BLaER1 treated with 17β-estradiol and CSF1 and Interleukin-3, amounts not matched to agents 10 nM and 100 nM (cell line): ENCODE measurements at regions not wholly inside any gene's neighbourhood (a gene's known extent, or its start where the extent isn't known, plus 50 kb on each side); places are given as distances from the start of the nearest gene placed in this dataset.

Experiments
- H3K27ac ChIP-seq, 11 experiments: shearing (Covaris generic); formaldehyde crosslinking; 2 replicates each; pipeline ENCODE4 v1.8.1; 2022
- H3K27me3 ChIP-seq, 11 experiments: shearing (Covaris generic); formaldehyde crosslinking; 2 replicates each; pipeline ENCODE4 v1.8.1; 2022
- H3K36me3 ChIP-seq, 11 experiments: shearing (Covaris generic); formaldehyde crosslinking; 2 replicates each; pipeline ENCODE4 v1.8.1; 2022
- H3K4me1 ChIP-seq, 10 experiments: shearing (Covaris generic); formaldehyde crosslinking; 2 replicates each; pipeline ENCODE4 v1.8.1; 2022
- H3K4me2 ChIP-seq, 11 experiments: shearing (Covaris generic); formaldehyde crosslinking; 2 replicates each; pipeline ENCODE4 v1.8.1; 2022
- H3K4me3 ChIP-seq, 10 experiments: shearing (Covaris generic); formaldehyde crosslinking; 2 replicates each; pipeline ENCODE4 v1.8.1; 2022
- H3K9ac ChIP-seq, 11 experiments: shearing (Covaris generic); formaldehyde crosslinking; 2 replicates each; pipeline ENCODE4 v1.8.1; 2022
- H3K9me3 ChIP-seq, 11 experiments: shearing (Covaris generic); formaldehyde crosslinking; replicated peaks in 1 of 11; 2 replicates each; pipeline ENCODE4 v1.8.1; 2022
- H4K20me1 ChIP-seq, 11 experiments: shearing (Covaris generic); formaldehyde crosslinking; 2 replicates each; pipeline ENCODE4 v1.8.1; 2022
- Cebpa-rat ChIP-seq, 11 experiments: shearing (Covaris generic); IDR thresholded peaks; 2 replicates each; pipeline ENCODE4 v1.8.1; 2022

GRCh38 chr4:123802082-123802645 is 405.6 kb downstream of the SPRY1 start:
- Histone ChIP-seq H3K4me1 (no peaks in the 10 kb centered on the region), H3K36me3 (no peaks in the 10 kb centered on the region)
- TF ChIP-seq Cebpa-rat (IDR thresholded peaks at IDR 0.05), result no peak

GRCh38 chr4:123802933-123803332 is 406.3 kb downstream of the SPRY1 start:
- Histone ChIP-seq H3K27ac (no peak overlapping the region), H3K27me3 (no peaks in the 10 kb centered on the region), H3K4me2 (no peak overlapping the region), H3K9me3 (peaks cover 0 to 11% (median 9%) of the 10 kb centered on the region in 11 experiments; a peak in 11 of 22 replicates), H3K4me1 (no peaks in the 10 kb centered on the region), H3K4me3 (no peak overlapping the region), H3K36me3 (no peaks in the 10 kb centered on the region), H4K20me1 (no peaks in the 10 kb centered on the region), H3K9ac (no peak overlapping the region)
- no peak for TF ChIP-seq Cebpa-rat (IDR thresholded peaks at IDR 0.05)

More at GRCh38 chr4:123802082-123802645, 405.6 kb downstream of the SPRY1 start:
- no peak overlapping the region for H3K9ac ChIP-seq
- no peak overlapping the region for H3K4me3 ChIP-seq
- peaks cover 0 to 18% (median 9%) of the 10 kb centered on the region in 11 experiments; a peak in 12 of 22 replicates for H3K9me3 ChIP-seq
- no peaks in the 10 kb centered on the region for H3K27me3 ChIP-seq
- no peak overlapping the region for H3K27ac ChIP-seq
- no peaks in the 10 kb centered on the region for H4K20me1 ChIP-seq
- no peak overlapping the region for H3K4me2 ChIP-seq

- Histone ChIP-seq H3K4me2 (no peak overlapping the region), H3K36me3 (no peaks in the 10 kb centered on the region), H3K9me3 (0 out of 22 replicates have a peak, but pooled peaks cover 0 to under 1% (median 0%) of the 10 kb centered on the region in 11 experiments), H4K20me1 (no peaks in the 10 kb centered on the region), H3K27ac (no peak overlapping the region), H3K9ac (no peak overlapping the region), H3K27me3 (no peaks in the 10 kb centered on the region), H3K4me1 (no peaks in the 10 kb centered on the region), H3K4me3 (no peak overlapping the region)
- TF ChIP-seq Cebpa-rat (IDR thresholded peaks at IDR 0.05), result no peak
Observed at GRCh38 chr4:123804196-123804721, 407.7 kb downstream of the SPRY1 start.

- TF ChIP-seq Cebpa-rat (IDR thresholded peaks at IDR 0.05), result no peak
- no peaks in the 10 kb centered on the region for H4K20me1 ChIP-seq
- H3K4me3 ChIP-seq, result no peak overlapping the region
Observed at GRCh38 chr4:123806056-123806455, 409.5 kb downstream of the SPRY1 start.

GRCh38 chr4:123807187-123807586 is 410.6 kb downstream of the SPRY1 start:
- Histone ChIP-seq H3K4me1 (peaks cover 4 to 11% (median 9%) of the 10 kb centered on the region in 10 experiments; a peak in 13 of 20 replicates), H3K9me3 (no peaks in the 10 kb centered on the region), H3K4me3 (no peak overlapping the region), H3K27ac (no peak overlapping the region), H4K20me1 (no peaks in the 10 kb centered on the region), H3K4me2 (no peak overlapping the region), H3K9ac (no peak overlapping the region), H3K27me3 (no peaks in the 10 kb centered on the region), H3K36me3 (no peaks in the 10 kb centered on the region)
- no peak; a peak in 2 of 22 replicates for TF ChIP-seq Cebpa-rat (IDR thresholded peaks at IDR 0.05)

More at GRCh38 chr4:123806056-123806455, 409.5 kb downstream of the SPRY1 start:
- H3K9me3 ChIP-seq, result no peaks in the 10 kb centered on the region
- H3K4me2 ChIP-seq, result no peak overlapping the region
- no peaks in the 10 kb centered on the region for H3K27me3 ChIP-seq
- H3K9ac ChIP-seq, result no peak overlapping the region
- peaks cover 0 to 1% (median 0%) of the 10 kb centered on the region in 10 experiments; a peak in 3 of 20 replicates for H3K4me1 ChIP-seq
- no peak overlapping the region for H3K27ac ChIP-seq
- no peaks in the 10 kb centered on the region for H3K36me3 ChIP-seq

- TF ChIP-seq Cebpa-rat (IDR thresholded peaks at IDR 0.05), result no peak
- Histone ChIP-seq H3K9ac (no peak overlapping the region), H3K27me3 (no peaks in the 10 kb centered on the region), H3K9me3 (no peaks in the 10 kb centered on the region), H3K36me3 (no peaks in the 10 kb centered on the region), H3K27ac (no peak overlapping the region), H3K4me1 (peaks cover 5 to 13% (median 10%) of the 10 kb centered on the region in 10 experiments; a peak in 13 of 20 replicates), H3K4me3 (no peak overlapping the region), H3K4me2 (no peak overlapping the region), H4K20me1 (no peaks in the 10 kb centered on the region)
Observed at GRCh38 chr4:123807866-123808265, 411.3 kb downstream of the SPRY1 start.

- TF ChIP-seq Cebpa-rat (IDR thresholded peaks at IDR 0.05), result no peak
- H3K4me2 ChIP-seq, result no peak overlapping the region
- no peaks in the 10 kb centered on the region for H4K20me1 ChIP-seq
- H3K27ac ChIP-seq, result no peak overlapping the region
- H3K4me1 ChIP-seq, result peaks cover 5 to 13% (median 10%) of the 10 kb centered on the region in 10 experiments; a peak in 13 of 20 replicates
- H3K36me3 ChIP-seq, result no peaks in the 10 kb centered on the region
- no peak overlapping the region for H3K9ac ChIP-seq
- H3K4me3 ChIP-seq, result no peak overlapping the region
- no peaks in the 10 kb centered on the region for H3K27me3 ChIP-seq
- H3K9me3 ChIP-seq, result no peaks in the 10 kb centered on the region
Observed at GRCh38 chr4:123809864-123810263, 413.3 kb downstream of the SPRY1 start.

GRCh38 chr4:123812066-123812390 is 415.4 kb downstream of the SPRY1 start:
- no peaks in the 10 kb centered on the region for H3K9me3 ChIP-seq

GRCh38 chr4:123813901-123814300 is 417.3 kb downstream of the SPRY1 start:
- H3K4me3 ChIP-seq, result no peak overlapping the region
- H3K27me3 ChIP-seq, result no peaks in the 10 kb centered on the region
- no peaks in the 10 kb centered on the region for H3K9me3 ChIP-seq
- H3K4me2 ChIP-seq, result no peak overlapping the region
- no peaks in the 10 kb centered on the region for H4K20me1 ChIP-seq
- no peak overlapping the region for H3K27ac ChIP-seq
- H3K4me1 ChIP-seq, result peaks cover 5 to 29% (median 11%) of the 10 kb centered on the region in 10 experiments; a peak in 13 of 20 replicates
- no peaks in the 10 kb centered on the region for H3K36me3 ChIP-seq
- no peak overlapping the region for H3K9ac ChIP-seq
- TF ChIP-seq Cebpa-rat (IDR thresholded peaks at IDR 0.05), result no peak

More at GRCh38 chr4:123812066-123812390, 415.4 kb downstream of the SPRY1 start:
- Histone ChIP-seq H3K36me3 (no peaks in the 10 kb centered on the region), H3K4me1 (peaks cover 5 to 21% (median 11%) of the 10 kb centered on the region in 10 experiments; a peak in 13 of 20 replicates), H3K27ac (peak overlapping the region in 5 of 11 experiments; percentile 33 to 72 (median 59); a peak in 10 of 22 replicates), H4K20me1 (no peaks in the 10 kb centered on the region), H3K4me3 (peak overlapping the region in 3 of 10 experiments; percentile 29 to 37 (median 34); a peak in 4 of 20 replicates), H3K27me3 (no peaks in the 10 kb centered on the region), H3K4me2 (peak overlapping the region; percentile 3 to 94 (median 54)), H3K9ac (peak overlapping the region in 5 of 11 experiments; percentile 38 to 77 (median 54); a peak in 10 of 22 replicates)
- no peak for TF ChIP-seq Cebpa-rat (IDR thresholded peaks at IDR 0.05)

- H3K36me3 ChIP-seq, result no peaks in the 10 kb centered on the region
- H3K4me2 ChIP-seq, result no peak overlapping the region; a peak in 1 of 22 replicates
- no peaks in the 10 kb centered on the region for H3K9me3 ChIP-seq
- H3K4me3 ChIP-seq, result no peak overlapping the region
- no peaks in the 10 kb centered on the region for H3K27me3 ChIP-seq
- H3K27ac ChIP-seq, result no peak overlapping the region
- TF ChIP-seq Cebpa-rat (IDR thresholded peaks at IDR 0.05), result no peak
- peaks cover 5 to 23% (median 7%) of the 10 kb centered on the region in 10 experiments; a peak in 12 of 20 replicates for H3K4me1 ChIP-seq
- no peak overlapping the region for H3K9ac ChIP-seq
- H4K20me1 ChIP-seq, result no peaks in the 10 kb centered on the region
Observed at GRCh38 chr4:123816462-123816861, 419.9 kb downstream of the SPRY1 start.
